ENCODE measurements at regions not wholly inside any gene's neighbourhood (a gene's known extent, or its start where the extent isn't known, plus 50 kb on each side); places are given as distances from the start of the nearest gene placed in this dataset.
"Not testable (repeated sequence)": the region's sequence is repeated elsewhere in the genome, so short reads cannot be mapped to it uniquely, and the experiment has no call there.

GRCh38 chr5:52134013-52134650, 653.6 kb upstream of the ITGA1 start:
- H3K27ac ChIP-seq (ENCODE audit: insufficient read depth in 1 of 2, low read depth in 1 of 2, low read length in 2 of 2, poor library complexity in 1 of 2, severe bottlenecking in 2 of 2): no peak overlapping the region
- ChIA-PET POLR2A (no interaction called here), CTCF (no interaction called here)
- no peaks in the 10 kb centered on the region for H3K4me1 ChIP-seq (ENCODE audit: control extremely low read depth in 1 of 4, control insufficient read depth in 4 of 4, insufficient read depth in 4 of 4, low read length in 3 of 4)
- H3K27me3 ChIP-seq (replicated peaks in 2 of 5; ENCODE audit: control insufficient read depth in 4 of 5, insufficient read depth in 5 of 5, low read length in 4 of 5): no peaks in the 10 kb centered on the region
- DNase-seq: no peak
- no peaks in the 10 kb centered on the region for H3K36me3 ChIP-seq (ENCODE audit: control insufficient read depth in 4 of 4, insufficient read depth in 4 of 4, low read length in 3 of 4)
- no peak overlapping the region for H3K4me3 ChIP-seq (ENCODE audit: control insufficient read depth in 1 of 7, extremely low read depth in 1 of 7, insufficient read depth in 4 of 7, low read depth in 2 of 7, low read length in 6 of 7)
- WGBS (ENCODE audit: insufficient coverage): no CpG with 5 or more reads among the region's 3 CpGs
- H3K9me3 ChIP-seq (ENCODE audit: control extremely low read depth in 1 of 5, control insufficient read depth in 4 of 5, insufficient read depth in 2 of 5, low read depth in 1 of 5, low read length in 4 of 5): no peaks in the 10 kb centered on the region

DNA sequence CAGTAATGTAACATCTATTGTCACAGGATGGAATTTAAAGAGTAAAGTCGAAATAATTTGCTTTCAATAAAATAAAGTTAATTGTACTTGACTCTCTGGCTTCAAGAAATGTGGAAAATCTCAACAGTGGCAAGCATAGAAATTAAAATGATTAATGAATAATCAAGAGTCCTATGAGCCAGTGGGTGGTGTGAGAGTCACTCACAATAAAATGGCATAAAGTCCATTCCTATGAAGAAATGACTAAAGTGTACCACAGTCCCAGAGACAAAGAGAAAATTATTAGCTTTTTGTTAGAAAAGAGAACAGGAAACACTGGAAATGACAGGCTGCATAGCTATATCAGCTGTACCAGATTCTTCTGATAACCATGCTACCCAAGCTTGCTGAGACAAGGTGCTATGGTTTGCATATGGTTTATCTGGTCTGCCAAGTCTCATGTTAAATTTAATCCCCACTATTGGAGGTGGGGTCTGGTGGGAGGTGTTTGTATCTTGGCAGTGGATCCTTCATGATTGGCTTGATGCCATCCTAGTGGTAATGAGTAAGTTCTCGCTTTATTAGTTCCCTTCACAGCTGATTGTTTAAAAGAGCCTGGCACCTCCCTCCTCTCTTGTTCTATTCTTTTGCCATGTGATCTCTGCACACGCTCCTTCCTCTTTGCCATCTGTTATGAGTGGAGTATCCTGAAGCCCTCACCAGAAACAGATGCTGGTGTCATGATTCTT, 647.7 kb upstream of the ITGA1 start:
- no peaks in the 10 kb centered on the region for H3K4me1 ChIP-seq (ENCODE audit: control extremely low read depth in 1 of 4, control insufficient read depth in 4 of 4, insufficient read depth in 4 of 4, low read length in 3 of 4)
- no peak overlapping the region for H3K27ac ChIP-seq (ENCODE audit: insufficient read depth in 1 of 2, low read depth in 1 of 2, low read length in 2 of 2, poor library complexity in 1 of 2, severe bottlenecking in 2 of 2)
- ChIA-PET CTCF (no interaction called here), POLR2A (no interaction called here)
- no peaks in the 10 kb centered on the region for H3K27me3 ChIP-seq (replicated peaks in 2 of 5; ENCODE audit: control insufficient read depth in 4 of 5, insufficient read depth in 5 of 5, low read length in 4 of 5)
- no peak overlapping the region for H3K4me3 ChIP-seq (ENCODE audit: control insufficient read depth in 1 of 7, extremely low read depth in 1 of 7, insufficient read depth in 4 of 7, low read depth in 2 of 7, low read length in 6 of 7)
- peak in 1 of 3 donors; percentile 3 for DNase-seq
- H3K36me3 ChIP-seq (ENCODE audit: control insufficient read depth in 4 of 4, insufficient read depth in 4 of 4, low read length in 3 of 4): no peaks in the 10 kb centered on the region
- H3K9me3 ChIP-seq (ENCODE audit: control extremely low read depth in 1 of 5, control insufficient read depth in 4 of 5, insufficient read depth in 2 of 5, low read depth in 1 of 5, low read length in 4 of 5): no peaks in the 10 kb centered on the region
- WGBS (ENCODE audit: insufficient coverage): 64% methylated on average over 2 of the region's 3 CpGs

GRCh38 chr5:52148679-52149078, 639.0 kb upstream of the ITGA1 start:
- Histone ChIP-seq H3K4me1 (ENCODE audit: control extremely low read depth in 1 of 4, control insufficient read depth in 4 of 4, insufficient read depth in 4 of 4, low read length in 3 of 4) (no peaks in the 10 kb centered on the region), H3K9me3 (ENCODE audit: control extremely low read depth in 1 of 5, control insufficient read depth in 4 of 5, insufficient read depth in 2 of 5, low read depth in 1 of 5, low read length in 4 of 5) (no peaks in the 10 kb centered on the region), H3K27ac (ENCODE audit: insufficient read depth in 1 of 2, low read depth in 1 of 2, low read length in 2 of 2, poor library complexity in 1 of 2, severe bottlenecking in 2 of 2) (no peak overlapping the region), H3K4me3 (ENCODE audit: control insufficient read depth in 1 of 7, extremely low read depth in 1 of 7, insufficient read depth in 4 of 7, low read depth in 2 of 7, low read length in 6 of 7) (no peak overlapping the region), H3K27me3 (replicated peaks in 2 of 5; ENCODE audit: control insufficient read depth in 4 of 5, insufficient read depth in 5 of 5, low read length in 4 of 5) (no peaks in the 10 kb centered on the region), H3K36me3 (ENCODE audit: control insufficient read depth in 4 of 4, insufficient read depth in 4 of 4, low read length in 3 of 4) (no peaks in the 10 kb centered on the region)
- ChIA-PET CTCF (no interaction called here), POLR2A (no interaction called here)
- no peak for DNase-seq

DNA sequence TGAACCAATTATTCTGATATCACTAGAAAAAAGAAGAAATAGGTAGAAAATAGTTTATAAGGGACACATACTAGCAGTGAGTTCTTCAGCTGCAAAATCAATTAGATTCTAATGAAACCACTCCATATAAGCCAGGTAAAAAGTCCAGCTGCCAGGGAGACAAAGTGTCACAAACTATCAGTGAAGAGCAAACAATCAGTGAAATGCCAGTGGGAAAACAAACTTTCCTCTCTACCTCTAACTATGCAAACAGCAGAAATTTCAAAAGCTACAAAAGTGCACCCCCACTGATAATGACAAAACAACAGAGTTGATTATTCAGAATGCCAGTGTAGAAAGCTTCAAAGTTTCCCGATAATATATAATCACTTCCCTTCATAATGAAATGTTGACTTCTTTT, 637.2 kb upstream of the ITGA1 start:
- Histone ChIP-seq H3K27ac (ENCODE audit: insufficient read depth in 1 of 2, low read depth in 1 of 2, low read length in 2 of 2, poor library complexity in 1 of 2, severe bottlenecking in 2 of 2) (no peak overlapping the region), H3K4me1 (ENCODE audit: control extremely low read depth in 1 of 4, control insufficient read depth in 4 of 4, insufficient read depth in 4 of 4, low read length in 3 of 4) (no peaks in the 10 kb centered on the region), H3K9me3 (ENCODE audit: control extremely low read depth in 1 of 5, control insufficient read depth in 4 of 5, insufficient read depth in 2 of 5, low read depth in 1 of 5, low read length in 4 of 5) (no peaks in the 10 kb centered on the region), H3K36me3 (ENCODE audit: control insufficient read depth in 4 of 4, insufficient read depth in 4 of 4, low read length in 3 of 4) (no peaks in the 10 kb centered on the region), H3K27me3 (replicated peaks in 2 of 5; ENCODE audit: control insufficient read depth in 4 of 5, insufficient read depth in 5 of 5, low read length in 4 of 5) (no peaks in the 10 kb centered on the region), H3K4me3 (ENCODE audit: control insufficient read depth in 1 of 7, extremely low read depth in 1 of 7, insufficient read depth in 4 of 7, low read depth in 2 of 7, low read length in 6 of 7) (no peak overlapping the region)
- CTCF ChIA-PET: no interaction called here
- POLR2A ChIA-PET: no interaction called here
- no peak for DNase-seq
- WGBS (ENCODE audit: insufficient coverage): no CpG with 5 or more reads among the region's 1 CpG

- H3K4me1 ChIP-seq (ENCODE audit: control extremely low read depth in 1 of 4, control insufficient read depth in 4 of 4, insufficient read depth in 4 of 4, low read length in 3 of 4); H3K36me3 ChIP-seq (ENCODE audit: control insufficient read depth in 4 of 4, insufficient read depth in 4 of 4, low read length in 3 of 4); CTCF ChIA-PET; H3K27me3 ChIP-seq (replicated peaks in 2 of 5; ENCODE audit: control insufficient read depth in 4 of 5, insufficient read depth in 5 of 5, low read length in 4 of 5); POLR2A ChIA-PET; H3K4me3 ChIP-seq (ENCODE audit: control insufficient read depth in 1 of 7, extremely low read depth in 1 of 7, insufficient read depth in 4 of 7, low read depth in 2 of 7, low read length in 6 of 7); H3K27ac ChIP-seq (ENCODE audit: insufficient read depth in 1 of 2, low read depth in 1 of 2, low read length in 2 of 2, poor library complexity in 1 of 2, severe bottlenecking in 2 of 2); DNase-seq; H3K9me3 ChIP-seq (ENCODE audit: control extremely low read depth in 1 of 5, control insufficient read depth in 4 of 5, insufficient read depth in 2 of 5, low read depth in 1 of 5, low read length in 4 of 5): not testable (repeated sequence)
- 27% methylated on average over 2 of the region's 2 CpGs for WGBS (ENCODE audit: insufficient coverage)
Observed at GRCh38 chr5:52156809-52157208, 630.9 kb upstream of the ITGA1 start.

- H3K27me3 ChIP-seq (replicated peaks in 2 of 5; ENCODE audit: control insufficient read depth in 4 of 5, insufficient read depth in 5 of 5, low read length in 4 of 5); H3K4me3 ChIP-seq (ENCODE audit: control insufficient read depth in 1 of 7, extremely low read depth in 1 of 7, insufficient read depth in 4 of 7, low read depth in 2 of 7, low read length in 6 of 7); H3K27ac ChIP-seq (ENCODE audit: insufficient read depth in 1 of 2, low read depth in 1 of 2, low read length in 2 of 2, poor library complexity in 1 of 2, severe bottlenecking in 2 of 2); H3K36me3 ChIP-seq (ENCODE audit: control insufficient read depth in 4 of 4, insufficient read depth in 4 of 4, low read length in 3 of 4); H3K9me3 ChIP-seq (ENCODE audit: control extremely low read depth in 1 of 5, control insufficient read depth in 4 of 5, insufficient read depth in 2 of 5, low read depth in 1 of 5, low read length in 4 of 5); CTCF ChIA-PET; DNase-seq; POLR2A ChIA-PET; H3K4me1 ChIP-seq (ENCODE audit: control extremely low read depth in 1 of 4, control insufficient read depth in 4 of 4, insufficient read depth in 4 of 4, low read length in 3 of 4): not testable (repeated sequence)
- WGBS (ENCODE audit: insufficient coverage): 94% methylated on average over 3 of the region's 3 CpGs
Observed at GRCh38 chr5:52165806-52166205, 621.9 kb upstream of the ITGA1 start.

- no peak overlapping the region for H3K4me3 ChIP-seq (ENCODE audit: control insufficient read depth in 1 of 7, extremely low read depth in 1 of 7, insufficient read depth in 4 of 7, low read depth in 2 of 7, low read length in 6 of 7)
- no CpG with 5 or more reads among the region's 1 CpG for WGBS (ENCODE audit: insufficient coverage)
- ChIA-PET CTCF (no interaction called here), POLR2A (no interaction called here)
- no peak overlapping the region for H3K27ac ChIP-seq (ENCODE audit: insufficient read depth in 1 of 2, low read depth in 1 of 2, low read length in 2 of 2, poor library complexity in 1 of 2, severe bottlenecking in 2 of 2)
- H3K4me1 ChIP-seq (ENCODE audit: control extremely low read depth in 1 of 4, control insufficient read depth in 4 of 4, insufficient read depth in 4 of 4, low read length in 3 of 4): no peaks in the 10 kb centered on the region
- no peaks in the 10 kb centered on the region for H3K27me3 ChIP-seq (replicated peaks in 2 of 5; ENCODE audit: control insufficient read depth in 4 of 5, insufficient read depth in 5 of 5, low read length in 4 of 5)
- H3K9me3 ChIP-seq (ENCODE audit: control extremely low read depth in 1 of 5, control insufficient read depth in 4 of 5, insufficient read depth in 2 of 5, low read depth in 1 of 5, low read length in 4 of 5): peaks cover 0 to 1% (median 0%) of the 10 kb centered on the region in 5 experiments
- H3K36me3 ChIP-seq (ENCODE audit: control insufficient read depth in 4 of 4, insufficient read depth in 4 of 4, low read length in 3 of 4): no peaks in the 10 kb centered on the region
- DNase-seq: no peak
Observed at GRCh38 chr5:52173133-52173532, 614.6 kb upstream of the ITGA1 start.
